ELR (cell line): ENCODE measurements at regions not wholly inside any gene's neighbourhood (a gene's known extent, or its start where the extent isn't known, plus 50 kb on each side); places are given as distances from the start of the nearest gene placed in this dataset.
A peak's percentile ranks its signal among the peaks of the same experiment; 100 is the strongest.

Experiments used
- DNase-seq: peaks from one replicate; pipeline ENCODE4 v3.0.0-alpha.2; 2015; ENCODE audit warnings: low read depth

DNA sequence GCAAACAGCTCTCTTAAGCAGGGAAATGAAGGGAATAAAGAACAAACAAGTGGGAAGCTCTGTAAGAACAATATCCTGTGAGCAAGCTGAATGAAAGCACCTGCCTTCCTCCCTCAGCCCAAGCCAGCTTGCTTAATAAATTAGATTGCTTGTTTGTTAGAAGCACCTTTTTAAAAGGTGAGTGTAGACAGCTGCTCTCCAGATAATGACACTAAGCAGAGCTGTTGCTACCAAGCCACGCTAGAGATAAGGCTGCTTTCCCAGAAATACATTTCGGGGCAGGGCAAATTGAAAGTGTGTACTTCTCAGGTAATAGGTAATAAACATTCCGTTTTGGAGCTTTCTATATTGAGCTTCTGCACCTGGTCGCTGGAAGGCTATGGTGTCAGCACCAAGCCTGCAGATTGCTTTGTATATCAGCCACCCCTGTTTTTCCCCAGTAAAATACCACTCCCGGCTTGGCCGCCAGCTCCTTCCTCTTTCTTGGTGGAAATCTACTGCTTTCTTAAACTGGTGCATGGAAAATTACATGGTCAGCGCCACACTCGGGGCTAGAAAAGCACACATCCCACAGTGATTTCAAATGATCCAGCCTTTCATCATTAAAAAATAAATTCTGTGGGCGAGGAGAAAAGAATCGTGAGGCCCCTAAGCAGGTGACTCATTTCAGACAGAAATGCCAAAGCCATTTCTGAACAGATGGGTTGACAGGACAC lies 151.3 kb downstream of the ETS2 start:
- peak; percentile 47 for DNase-seq

DNA sequence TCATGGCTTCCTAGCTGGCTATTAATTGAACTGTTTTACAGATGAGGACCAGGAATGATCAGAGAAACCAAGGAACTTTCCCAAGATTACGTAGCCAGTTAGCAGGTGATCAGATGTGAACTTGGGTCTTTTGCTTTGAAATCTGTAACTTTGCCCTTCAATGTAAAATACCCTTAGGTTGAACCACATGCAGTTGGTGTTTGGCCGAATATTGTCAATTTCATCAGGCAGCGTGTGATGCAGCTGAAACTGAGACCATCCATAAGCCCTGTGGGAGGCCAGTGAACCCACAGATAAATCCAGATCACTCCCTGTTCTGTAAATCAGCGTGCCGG lies 150.8 kb downstream of the ETS2 start:
- no peak for DNase-seq

DNA sequence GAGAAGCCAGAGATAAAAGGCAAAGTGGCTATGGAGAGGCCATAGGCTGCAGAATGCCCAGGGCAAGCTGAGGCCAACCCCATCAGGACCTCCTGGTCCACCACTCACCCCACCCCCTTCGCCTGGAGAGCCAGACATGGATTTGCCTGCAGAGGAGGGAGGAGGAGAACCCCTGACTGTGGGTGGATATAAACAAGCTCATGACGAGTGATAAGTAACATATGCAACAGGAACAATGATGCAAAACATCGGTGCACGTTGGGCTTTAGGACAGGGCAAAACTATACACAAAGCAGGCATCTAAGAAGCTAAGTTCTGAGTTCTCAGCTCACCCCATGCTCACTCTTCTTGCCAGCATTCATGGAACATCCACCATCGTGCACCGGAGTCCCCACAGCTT lies 150.3 kb downstream of the ETS2 start:
- DNase-seq = no peak

DNA sequence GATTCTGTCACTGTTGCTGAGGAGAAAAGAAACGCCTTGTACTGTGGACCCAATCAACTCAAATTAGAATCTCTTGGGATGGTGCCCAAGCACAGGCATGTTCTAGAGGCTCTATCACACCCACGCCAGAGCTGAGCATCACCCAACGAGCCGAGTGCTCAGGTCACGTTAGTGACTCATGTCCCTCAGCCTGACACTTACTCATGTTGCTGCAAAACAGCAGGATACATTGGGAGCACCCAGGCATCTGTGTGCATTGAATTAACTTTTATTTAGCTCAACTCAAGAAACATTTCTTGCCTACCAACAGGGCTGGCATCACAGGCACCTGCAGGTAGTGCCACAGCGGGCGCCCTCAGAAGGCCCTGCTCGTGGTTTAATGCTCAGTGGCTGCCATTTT lies 149.8 kb downstream of the ETS2 start:
- DNase-seq = peak; percentile 70

DNA sequence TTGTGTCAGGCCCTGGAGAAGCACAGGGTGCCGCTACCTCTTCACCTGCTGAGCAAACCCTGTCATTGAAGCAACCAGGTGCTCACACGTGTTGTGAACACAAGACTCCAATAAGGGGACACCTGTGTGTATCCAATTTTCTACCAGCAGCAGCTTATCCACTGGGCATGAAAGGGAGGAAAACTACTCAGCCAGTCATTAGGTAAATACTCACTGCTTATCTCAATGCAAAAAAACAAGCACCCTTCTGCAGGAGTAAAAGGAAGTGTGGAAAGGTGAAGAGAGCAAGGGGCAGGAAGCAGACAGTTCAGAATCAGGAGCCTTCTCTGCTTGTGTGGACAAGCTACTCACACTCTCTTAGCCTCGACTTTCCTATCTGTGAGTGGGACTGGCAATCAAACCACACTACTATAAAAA lies 148.9 kb downstream of the ETS2 start:
- no peak for DNase-seq

DNA sequence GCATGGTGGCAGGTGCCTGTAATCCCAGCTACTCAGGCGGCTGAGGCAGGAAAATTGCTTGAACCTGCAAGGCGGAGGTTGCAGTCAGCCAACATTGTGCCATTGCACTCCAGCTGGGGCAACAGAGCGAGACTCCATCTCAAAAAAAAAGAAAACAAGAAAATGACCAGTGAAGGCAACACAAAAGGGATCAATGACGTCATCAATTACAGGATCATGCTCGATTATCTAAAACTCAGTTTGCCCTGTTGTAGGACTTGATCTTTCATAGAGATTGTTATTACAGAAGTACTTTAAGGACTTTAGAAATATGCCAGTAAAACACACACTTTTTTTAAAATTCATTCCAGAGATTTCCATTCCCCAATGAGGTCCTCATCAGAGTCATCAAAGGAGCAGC lies 147.8 kb downstream of the ETS2 start:
- DNase-seq = no peak

DNA sequence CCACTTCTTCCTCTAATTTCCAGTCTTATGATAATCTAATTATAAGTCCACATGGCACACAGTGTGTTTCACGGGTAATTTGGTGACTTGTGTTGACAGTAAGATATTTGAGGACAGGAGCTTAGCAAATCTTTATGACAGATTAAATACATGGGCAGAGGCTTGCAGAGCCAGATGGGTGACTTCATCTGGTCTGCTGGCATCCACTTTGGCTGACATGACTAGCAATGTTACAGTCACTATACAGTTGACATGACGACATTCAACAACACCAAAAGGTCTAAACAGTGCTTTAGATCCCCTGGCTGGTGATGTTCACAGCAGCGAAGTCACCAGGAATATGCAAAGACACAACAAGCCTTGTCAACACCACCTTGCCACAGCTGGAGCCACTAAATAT lies 147.2 kb downstream of the ETS2 start:
- DNase-seq = no peak

DNA sequence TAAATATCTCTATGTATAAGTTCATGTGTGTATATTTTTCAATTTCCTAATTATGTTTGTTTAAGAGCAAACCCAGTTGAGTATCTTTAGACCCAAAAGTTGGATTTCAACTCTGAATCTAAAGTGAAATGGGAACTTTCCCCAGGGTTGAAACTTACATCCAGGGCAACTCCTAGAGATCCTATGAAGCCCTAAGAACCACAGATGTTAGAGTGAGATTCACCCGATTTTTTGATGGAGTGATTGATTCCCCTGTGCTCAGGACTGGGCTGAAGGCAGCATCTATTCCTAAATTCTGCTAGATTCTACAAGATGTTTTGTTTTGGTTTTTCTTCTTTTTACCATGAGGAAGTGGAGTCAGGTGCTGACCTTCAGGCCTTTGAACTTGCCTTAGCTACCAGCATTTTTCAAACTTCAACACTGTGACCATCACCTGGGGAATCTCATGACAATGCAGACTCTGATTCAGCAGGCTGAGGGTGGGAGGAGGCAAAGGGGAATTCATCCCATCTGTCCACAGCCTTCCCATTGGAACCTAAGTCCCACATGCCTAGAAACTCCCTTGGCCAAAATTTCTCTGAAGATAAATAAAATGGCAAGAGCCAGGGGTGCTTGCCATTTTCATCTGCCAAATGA lies 145.5 kb downstream of the ETS2 start:
- no peak for DNase-seq

DNA sequence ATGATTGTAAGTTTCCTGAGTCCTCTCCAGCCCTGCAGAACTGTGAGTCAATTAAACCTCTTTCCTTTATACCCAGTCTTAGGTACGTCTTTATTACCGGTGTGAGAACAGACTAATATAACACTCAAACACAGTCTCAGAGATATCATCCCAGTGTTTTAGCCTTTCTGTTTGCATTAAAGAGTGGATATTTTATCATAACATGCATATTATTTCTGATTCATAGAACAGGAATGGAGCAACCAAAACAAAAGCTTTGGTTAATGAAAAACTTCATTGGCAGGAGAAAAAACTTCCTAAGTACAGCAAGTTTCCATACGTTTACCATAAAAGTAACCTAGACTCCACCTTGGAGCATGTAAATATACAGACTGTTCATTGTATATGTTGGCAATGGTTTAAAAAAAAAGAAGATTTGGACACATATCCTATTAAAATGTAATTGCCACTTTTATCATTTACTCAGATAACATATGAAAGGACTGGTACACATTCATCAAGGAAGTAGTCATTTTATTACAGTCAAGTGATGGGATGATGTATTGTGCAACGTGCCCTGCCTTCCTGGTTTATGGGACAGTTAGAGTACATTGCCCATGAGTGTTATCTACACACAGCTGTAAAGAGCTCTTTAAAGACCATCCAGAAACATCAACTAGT lies 144.8 kb downstream of the ETS2 start:
- DNase-seq = peak; percentile 22

DNA sequence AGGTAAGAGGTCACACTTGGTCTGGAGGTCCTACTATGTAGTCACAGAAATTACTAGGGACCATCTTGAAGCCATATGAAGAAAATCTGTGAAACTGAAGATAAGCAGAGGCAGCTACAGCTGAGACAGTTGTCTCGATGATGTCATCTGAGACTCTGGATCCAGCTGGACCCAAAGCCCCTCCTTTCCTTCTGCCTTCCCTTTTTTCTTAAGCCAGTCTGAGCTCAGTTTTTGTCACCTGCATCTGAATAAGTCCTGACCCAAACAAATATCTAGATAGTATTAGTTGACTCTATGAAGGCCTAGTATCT lies 143.3 kb downstream of the ETS2 start:
- no peak for DNase-seq

DNA sequence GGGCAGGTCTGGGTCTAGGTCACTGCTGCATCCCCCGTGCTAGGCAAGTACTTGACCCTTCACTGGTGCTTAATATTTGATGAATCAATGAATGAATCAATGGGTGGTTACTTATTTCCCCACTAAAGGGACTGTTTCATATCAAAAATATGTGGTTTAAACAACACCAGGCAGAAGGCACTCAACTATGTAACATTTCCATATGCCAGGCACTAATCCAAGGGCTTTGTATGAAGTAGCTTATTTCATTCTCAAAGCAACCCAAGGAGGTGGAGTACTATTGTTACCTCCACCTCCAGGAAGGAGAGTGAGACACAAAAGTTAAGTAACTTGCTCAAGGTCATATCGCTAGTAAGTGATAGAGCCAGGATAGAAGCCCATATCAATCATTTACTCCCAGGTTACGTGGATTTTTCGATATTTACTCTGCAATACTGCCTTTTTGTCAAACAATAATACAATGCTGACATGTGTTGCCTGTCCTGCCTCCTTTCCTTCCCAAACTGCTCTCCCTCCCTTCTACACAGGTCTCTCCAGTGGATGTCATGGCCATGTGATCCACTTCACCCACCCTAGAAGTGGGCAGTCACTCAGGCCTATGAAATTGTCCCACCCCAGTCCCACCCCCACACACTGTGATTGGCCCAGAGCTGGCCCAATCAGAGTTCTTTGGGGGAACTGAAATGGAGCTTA lies 142.8 kb downstream of the ETS2 start:
- peak; percentile 30 for DNase-seq

DNA sequence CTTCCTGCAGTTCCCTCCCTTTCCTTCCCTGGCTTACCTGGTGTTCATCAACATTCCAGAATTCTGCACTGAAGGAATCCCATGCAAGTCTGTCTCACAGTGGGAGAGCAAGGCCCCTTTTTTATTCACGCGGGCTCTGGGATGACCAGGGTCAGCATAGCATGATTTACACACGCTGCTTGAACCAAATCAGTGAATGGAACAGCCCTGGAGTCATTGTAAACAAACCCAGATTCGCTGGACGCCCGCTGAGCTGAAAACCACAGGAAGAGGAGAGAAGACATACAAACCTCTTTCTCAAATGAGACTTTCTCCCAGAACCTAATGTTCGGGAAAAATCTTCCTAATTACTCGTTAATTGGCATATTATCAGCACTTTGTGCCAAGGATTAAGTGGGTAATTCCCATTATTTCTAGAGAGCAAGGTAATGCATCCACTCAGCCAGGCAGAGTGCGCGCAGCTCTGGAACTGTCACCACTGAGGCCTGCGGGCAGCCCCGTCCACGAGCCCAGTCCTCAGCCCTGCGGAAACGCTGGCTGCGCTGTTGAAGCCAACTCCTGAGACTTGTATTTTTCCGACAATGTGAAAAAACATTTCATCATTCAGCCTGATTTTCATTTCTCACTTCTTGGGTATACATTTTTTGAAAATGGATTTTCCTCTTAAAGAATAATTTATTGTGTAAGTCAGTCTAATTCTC lies 140.0 kb downstream of the ETS2 start:
- DNase-seq = no peak

DNA sequence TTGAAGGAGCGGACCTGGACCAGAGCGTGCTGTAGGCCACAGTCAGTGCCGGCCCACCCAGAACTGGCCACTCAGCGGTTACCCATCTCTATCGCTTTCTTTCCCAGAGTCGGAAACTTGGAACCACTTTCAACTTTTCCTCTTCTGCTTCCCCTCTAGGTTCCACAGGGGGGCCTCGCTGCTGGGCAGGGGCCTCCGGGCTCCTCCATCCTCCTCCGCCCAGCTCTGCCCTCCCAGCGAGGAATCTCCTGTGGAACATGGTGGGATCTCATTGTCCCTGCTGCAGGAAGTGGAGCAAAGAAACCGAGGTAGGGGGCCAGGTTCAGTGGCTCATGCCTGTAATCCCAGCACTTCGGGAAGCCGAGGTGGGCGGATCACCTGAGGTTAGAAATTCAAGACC lies 139.2 kb downstream of the ETS2 start:
- DNase-seq = no peak

DNA sequence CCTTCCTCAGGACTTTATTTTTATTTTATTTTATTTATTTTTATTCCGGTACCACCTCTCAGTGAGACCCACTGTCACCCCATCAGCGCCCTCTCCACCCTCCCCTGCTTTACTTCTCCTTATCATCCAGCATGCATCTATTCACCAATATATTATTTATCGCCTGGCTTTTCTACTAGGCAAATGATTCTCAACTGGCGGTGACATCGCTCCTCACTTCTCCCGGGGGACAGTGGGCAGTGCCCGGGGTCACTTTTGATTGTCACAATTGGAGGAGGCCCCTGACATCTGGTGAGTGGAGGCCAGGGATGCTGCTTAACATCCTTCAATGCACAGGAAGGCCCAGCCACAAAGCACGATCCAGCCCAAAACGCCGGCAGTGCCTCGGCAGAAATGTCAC lies 138.7 kb downstream of the ETS2 start:
- no peak for DNase-seq

DNA sequence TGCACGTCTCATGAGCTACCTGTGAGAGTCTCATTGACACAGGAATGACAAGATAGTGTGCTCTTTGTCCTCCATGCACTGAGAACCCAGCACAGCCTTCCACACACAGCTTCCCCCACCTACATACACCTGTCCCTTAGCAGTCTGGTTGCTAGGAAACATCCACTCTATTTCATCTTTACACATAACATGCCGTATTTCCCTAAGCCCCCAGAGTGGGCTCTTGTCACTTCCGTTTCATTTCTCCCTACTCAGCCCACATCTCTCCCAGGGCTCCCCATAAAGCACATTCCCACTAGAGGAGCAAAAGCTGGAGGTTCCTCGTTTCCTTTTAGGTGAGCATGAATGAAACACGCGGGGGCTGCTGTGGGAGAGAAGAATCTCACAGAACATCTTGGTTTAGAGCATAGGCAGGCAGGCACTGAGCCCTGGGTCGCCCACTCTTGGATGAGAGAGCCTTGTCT lies 137.1 kb downstream of the ETS2 start:
- no peak for DNase-seq

DNA sequence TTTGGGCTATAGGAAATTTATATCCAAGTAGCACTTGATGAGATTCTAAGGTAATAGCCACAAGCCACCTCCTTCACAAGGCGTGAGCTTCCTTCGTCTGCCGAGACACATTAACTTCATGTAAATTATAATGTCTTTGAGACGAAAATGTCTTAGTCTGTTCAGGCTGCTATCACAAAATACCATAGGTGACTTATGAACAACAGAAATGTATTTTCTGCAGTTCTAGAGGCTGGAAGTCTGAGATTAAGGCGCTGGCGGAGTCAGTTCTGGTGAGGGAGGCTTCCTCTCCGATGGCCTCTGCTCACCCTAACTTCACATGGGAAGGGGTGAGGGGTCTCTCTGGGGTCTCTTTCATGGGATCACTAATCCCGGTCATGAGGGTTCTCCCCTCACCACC lies 133.0 kb downstream of the ETS2 start:
- DNase-seq = no peak

DNA sequence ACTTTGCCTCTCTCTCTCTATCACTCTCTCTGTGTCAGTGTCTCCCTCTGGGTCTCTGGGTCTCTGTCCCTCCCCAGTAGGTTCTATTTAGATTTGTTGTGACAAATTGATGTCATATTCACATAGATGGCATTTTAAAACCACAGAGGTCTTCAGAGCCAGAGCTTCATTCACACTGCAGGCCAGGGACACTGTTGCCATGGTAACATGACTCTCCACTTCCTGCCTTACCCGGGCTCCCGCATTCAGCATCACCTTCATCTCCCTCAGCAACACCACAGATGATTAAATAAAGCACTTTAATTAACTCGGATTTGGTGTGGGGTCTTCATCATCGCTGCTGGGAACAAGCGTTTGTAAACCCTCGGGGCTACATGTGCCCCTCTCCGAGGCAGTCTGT lies 132.6 kb downstream of the ETS2 start:
- peak; percentile 64 for DNase-seq

DNA sequence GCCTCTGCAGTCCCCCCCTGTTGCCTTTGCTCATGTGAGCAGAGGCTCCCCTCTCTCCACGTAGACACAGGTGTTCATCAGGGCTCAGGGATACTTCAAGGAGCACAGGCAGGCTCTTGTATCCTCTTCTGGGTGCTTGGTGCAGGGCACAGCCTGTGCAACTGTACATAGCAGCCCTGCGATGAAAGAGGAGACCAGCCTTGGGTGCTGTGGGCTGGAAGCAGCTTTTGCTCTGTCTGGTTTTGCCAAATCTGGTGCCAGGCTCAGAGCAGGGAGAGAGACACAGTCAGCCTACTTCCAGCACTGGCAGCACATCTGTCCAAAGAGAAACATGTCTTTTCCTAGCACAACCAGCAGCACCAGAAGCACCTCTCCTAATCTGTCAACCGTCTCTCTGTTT lies 132.1 kb downstream of the ETS2 start:
- no peak for DNase-seq

DNA sequence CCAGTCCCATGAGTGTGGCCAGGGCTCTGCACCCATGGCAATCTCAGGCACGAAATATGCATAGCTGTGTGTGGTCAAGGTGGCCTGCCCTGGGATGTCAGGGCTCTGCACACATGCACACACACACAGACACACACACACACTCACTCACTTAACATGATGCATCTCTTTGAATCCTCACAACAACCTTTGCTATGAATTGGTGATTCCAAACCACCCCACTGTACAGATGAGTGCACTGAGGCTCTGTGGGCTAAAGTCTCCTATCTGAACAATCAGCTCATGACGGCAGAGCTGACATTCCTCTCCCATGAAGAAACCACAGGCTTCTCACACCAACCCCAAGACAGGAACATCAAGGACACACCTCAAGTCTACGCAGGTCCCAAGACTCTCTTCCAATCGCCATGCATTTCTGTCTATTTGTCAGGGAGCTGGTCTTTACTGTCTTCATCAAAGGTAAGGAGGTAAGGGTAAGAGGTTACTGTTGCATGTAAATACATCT lies 131.6 kb downstream of the ETS2 start:
- no peak for DNase-seq

DNA sequence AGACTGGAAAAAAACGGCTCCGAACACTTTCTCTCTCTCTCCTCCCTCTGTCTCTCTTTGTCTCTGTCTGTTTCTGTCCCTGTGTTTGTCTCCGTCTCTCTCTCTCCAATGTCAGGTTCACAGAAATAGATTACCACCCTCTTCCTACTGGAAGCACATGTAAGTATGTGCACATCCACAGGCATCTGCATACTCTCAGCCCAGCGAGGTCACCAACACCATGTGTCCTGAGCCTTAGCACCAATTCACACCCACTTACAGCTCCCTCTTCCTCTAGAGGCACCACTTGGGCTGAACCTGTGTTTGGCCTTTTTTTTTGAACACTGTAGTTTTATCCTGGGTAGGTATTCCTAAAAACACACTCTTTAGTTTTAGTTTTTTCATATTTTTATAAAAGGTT lies 130.5 kb downstream of the ETS2 start:
- DNase-seq = no peak

DNA sequence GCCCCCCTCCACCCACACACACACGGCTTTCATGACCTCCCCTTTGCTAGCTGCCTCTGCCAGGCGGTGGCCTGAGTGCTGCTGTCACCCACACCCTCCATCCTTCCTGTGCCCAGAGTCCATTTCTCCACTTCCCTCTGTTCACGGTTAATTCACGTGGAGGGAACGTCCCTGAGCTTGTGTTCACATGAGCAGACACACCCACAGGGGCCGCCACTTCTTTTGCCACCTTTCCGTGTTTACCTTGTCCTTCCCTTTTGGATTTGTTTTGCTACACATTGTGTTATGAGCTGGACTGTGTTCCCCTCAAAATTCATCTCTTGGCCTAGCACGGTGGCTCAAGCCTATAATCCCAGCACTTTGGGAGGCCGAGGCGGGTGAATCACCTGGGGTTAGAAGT lies 128.0 kb downstream of the ETS2 start:
- no peak for DNase-seq

DNA sequence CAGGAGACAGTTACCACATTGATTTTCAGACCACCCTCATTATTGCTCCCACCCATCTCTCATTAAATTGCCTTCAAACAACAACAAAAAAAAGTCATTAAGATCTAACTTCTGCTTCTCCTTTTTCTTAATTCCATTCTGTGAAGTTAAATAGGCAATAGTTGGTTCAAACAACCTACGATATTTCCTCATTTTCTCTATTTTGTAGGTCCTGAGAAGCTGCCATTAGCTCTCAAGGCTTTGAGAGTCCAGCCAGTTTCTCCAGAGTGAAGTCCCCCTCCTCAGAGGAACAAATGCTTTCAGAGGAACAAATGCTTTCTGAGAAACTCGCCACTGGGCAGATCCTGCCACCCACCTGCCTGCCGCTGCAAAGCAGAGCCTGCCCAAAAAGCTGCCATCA lies 125.6 kb downstream of the ETS2 start:
- DNase-seq = no peak
